NCI-H1105 treated with DMSO at 0.1 percent for 48 hours (cell line): ENCODE measurements at regions not wholly inside any gene's neighbourhood (a gene's known extent, or its start where the extent isn't known, plus 50 kb on each side); places are given as distances from the start of the nearest gene placed in this dataset.
"Not testable (repeated sequence)": the region's sequence is repeated elsewhere in the genome, so short reads cannot be mapped to it uniquely, and the experiment has no call there.

Experiments
- DNase-seq: peaks from one replicate; lab custom pipeline; 2025; lab: John Stamatoyannopoulos, UW

DNA sequence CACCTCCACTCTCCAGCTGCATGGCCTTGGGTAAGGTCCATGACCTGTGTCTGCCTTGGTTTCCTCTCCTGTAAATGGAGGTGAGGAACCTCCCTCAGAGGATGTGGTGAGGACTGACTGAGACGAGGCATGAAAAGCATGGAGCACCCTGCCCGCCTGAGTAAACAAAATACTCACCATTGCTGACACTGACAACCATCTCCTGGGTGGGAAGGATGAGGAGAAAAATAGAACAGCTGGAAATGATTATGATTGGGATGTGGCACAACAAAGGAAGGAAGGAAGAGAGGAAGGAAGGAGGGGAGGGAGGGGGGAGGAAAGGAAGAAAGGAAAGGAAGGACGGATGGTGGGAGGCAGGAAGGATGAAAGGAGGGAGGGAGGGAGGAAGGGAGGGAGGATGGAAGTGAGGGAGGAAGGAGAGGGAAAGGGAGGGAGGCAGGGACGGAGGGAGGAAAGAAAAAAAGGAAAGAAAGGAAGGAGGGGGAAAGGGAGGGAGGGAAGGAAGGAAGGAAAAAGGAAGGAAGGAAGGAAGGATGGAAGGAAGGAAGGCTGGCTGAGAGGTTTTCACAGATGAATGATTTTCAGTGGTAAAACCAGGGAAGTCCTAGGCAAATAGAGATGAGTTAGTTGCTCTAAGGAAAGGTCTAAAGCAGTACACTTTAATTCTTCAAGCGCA is 276.5 kb upstream of the XYLT1 start:
- DNase-seq = no peak

DNA sequence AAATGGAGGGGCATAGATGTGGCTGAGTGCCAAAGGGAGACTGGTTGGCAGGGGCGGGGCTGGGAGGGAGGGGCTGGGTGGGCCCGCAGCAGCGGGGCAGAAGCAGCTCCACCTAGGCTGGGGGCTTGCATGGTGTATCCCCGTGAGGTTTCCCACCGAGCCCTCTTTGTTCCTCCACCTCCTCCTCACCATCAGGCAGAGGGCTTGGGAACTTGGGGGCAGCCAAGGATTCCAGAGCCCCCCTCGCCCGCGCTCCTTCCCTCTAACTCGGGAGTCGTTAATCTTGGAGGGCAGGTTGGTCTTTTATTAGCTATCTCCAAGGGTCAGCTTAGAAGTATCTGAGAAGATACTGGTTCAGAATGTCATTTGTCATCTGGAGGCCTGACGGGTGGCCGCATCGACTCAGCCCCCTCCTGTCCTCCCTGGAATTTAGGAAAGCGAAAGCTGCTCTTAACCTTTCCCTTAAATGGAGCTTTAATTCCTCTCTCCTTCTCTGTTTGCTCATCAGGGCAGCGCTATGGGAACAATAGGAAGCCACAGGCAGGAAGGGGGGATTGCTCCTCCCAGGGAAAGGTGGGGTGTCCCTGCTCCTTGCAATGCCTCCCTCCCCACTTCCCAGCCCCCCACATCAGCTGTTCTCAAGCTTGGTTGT is 274.3 kb upstream of the XYLT1 start:
- DNase-seq = no peak

DNA sequence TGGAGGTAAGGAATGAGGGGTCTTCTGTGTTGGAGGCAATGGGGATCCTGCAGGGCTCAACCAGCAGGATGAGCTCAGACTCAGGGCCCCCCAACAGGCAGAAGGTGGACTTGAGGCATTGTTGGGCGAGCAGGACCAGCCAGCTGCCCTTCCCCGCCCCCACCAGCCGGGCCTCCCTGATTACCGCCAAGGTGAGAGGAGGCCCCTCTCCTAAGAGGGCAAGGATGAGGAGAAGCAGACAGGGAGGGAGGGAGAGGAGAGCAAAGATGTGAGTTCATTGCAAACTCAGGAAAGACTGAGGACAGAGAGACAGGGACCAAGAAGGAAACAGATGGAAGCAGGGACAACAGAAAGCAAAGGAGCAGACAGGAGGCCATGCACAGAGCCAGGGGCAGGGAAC is 272.8 kb upstream of the XYLT1 start:
- no peak for DNase-seq

DNA sequence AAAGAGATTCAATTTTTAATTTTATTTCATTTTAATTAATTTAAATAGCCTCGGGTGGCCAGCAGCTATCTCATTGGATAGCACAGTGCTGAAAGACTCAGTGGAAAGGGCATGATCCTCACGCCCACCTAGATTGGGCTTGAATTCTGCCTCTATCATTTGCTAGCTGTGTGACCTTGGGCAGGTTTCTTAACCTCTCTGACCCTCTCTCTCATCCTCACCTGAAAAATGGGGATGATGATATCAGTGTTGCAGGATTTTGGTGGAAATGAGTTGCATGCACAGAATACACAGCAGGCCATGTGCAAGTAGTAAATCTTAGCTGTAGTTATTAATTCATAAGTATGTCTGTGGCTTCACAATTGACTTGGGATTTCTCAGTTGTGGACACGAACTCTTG is 272.4 kb upstream of the XYLT1 start:
- DNase-seq = no peak

DNA sequence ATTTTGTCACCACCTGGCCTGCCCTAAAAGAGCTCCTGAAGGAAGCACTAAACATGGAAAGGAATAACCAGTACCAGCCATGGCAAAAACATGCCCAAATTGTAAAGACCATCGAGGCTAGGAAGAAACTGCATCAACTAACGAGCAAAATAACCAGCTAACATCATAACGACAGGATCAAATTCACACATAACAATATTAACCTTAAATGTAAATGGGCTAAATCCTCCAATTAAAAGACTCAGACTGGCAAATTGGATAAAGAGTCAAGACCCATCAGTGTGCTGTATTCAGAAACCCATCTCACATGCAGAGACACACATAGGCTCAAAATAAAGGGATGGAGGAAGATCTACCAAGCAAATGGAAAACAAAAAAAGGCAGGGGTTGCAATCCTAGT is 264.3 kb upstream of the XYLT1 start:
- DNase-seq = not testable (repeated sequence)

DNA sequence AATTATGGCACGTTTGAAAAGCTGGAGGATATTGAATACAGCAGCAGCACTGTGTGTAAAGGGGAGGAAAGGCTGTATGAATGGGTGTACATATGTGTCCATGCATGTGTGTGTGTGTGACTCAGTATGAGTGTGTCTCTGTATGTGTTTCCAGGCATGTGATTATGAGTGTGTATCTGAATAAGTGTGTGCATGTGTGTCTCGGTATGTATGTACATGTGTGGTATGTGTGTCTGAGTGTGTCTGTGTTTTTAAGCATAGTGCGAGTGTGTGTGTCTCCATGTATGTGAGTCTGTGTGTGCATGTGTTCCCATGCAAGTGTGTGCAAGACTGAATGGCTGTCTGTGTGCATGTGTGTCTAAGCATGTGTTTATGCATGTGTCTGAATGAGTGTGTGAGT is 259.1 kb upstream of the XYLT1 start:
- DNase-seq = no peak

DNA sequence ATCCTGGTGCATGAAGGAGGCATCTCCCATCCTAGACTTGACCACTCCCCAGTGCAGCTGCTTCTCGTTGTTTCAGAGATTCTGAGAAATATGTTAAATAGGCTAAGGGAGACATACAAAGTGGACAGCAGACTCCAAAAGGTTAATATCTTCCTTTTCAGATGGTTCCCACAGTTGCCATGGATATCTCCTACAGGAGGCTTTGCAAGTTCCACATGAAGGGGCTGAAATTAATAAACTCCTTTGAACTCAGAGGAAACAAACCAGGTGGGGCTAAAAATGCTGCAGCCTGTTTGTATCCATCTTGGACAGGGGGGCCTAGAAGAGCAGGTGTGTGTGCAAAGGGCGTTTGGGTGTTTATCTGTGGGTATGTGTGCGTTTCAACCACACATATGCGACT is 257.4 kb upstream of the XYLT1 start:
- DNase-seq = no peak

DNA sequence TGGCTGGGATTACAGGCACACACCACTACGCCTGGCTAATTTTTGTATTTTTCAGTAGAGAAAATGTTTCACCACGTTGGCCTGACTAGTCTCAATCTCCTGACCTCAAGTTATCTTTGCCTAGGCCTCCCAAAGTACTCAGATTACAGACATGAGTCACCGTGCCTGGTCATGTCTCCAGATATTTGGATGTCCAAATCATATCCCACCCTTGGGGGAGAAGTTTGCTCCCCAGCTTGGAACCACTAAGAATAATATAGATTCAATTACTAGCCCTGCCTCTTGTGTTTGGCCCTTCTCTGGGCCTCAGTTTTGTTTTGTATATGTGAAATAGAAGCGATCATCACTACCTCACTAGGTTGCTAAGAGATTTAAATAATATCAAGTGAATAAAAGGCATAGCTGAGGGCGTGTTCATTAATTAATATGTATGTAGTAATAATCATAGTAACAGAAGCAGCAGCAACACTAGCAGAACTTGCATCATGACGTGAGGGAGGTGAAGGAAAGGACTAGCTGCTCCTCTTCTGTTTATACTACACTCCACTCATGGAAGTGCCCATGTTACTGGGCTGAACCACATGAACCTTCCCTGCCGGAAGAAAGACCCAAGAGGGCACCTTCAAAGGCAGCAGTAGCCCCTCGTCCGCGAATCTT is 253.6 kb upstream of the XYLT1 start:
- DNase-seq = no peak

DNA sequence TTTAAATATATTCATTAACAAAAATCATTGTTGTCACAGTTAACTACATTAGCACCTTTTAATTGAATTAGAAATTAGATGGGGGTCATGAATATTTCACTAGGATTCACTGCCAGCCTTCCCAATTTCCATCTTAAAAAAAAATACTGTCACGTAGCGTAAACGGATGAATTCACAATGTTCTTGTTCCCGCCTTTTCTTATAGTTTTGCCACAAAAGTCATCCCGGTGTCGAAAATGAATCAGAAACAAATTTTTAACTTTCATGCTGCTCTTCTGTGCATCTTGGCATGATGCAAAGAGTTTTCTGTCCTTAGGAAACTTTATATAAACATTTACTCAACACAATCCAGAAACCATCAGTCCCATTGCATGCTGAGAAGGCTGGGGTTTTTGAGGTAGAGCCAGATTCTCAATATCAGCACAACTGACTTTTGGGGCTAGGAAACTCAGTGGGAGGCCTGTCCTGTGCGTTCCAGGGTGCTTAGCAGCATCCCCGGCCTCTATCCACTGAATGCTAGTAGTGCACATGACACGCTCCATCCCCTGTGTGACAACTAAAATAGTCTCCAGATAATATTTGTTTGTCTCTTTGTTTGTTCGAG is 252.9 kb upstream of the XYLT1 start:
- DNase-seq = no peak

DNA sequence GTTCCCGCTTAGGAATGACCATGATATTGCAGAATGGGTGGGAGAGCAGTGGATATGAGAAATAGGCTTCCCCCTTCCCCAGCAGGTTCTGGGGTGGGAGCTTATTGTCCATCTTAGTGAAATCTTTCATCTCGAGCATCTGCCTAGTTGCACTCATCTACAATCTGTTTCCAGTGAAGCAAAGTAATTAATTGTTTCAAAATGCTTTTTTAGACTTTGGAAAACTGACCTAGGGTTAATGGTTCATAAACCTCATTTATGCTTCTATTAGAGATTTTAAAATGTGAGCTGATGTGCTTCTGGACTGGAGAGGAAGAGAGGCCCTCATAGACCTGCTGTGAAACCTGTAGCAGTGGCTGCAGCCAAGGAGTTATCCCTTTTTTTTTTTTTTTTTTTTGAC is 247.7 kb upstream of the XYLT1 start:
- no peak for DNase-seq

DNA sequence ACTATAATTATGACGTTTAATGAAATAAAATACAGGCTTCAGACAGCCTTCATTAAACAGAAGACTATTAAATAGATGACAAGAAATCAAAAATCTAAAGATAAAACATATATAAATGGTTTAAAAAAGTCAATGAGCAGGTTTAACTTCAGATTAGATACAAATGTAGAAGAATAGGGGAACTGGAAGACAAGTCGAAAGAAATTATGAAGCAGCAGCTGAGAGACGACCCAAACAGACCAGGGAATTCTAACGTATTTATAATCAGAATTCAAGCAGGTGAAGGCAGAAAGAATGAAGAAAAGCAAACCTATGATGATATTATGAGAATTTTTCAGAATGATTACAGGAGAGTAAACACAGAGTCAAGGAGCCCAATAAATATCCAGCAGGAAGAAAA is 235.1 kb upstream of the XYLT1 start:
- no peak for DNase-seq

DNA sequence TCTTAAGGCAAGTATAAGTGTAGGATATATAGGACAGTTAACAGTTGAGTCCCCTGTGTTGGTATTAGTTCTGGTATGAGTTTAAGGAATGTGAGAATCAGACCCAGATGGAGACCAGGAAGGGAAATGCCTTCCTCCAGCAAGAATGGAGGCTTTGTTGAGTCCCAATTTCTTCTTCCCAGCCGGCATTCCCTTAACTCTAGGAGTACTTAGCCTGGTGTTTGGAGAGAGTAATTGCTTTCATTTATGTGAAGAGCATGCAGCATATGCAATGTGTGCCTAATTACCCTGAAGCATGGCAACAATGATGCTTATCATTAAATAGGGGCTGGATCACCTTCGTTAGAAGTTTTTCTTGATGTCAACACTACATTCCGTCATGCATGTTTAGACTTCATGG is 225.9 kb upstream of the XYLT1 start:
- DNase-seq = no peak

DNA sequence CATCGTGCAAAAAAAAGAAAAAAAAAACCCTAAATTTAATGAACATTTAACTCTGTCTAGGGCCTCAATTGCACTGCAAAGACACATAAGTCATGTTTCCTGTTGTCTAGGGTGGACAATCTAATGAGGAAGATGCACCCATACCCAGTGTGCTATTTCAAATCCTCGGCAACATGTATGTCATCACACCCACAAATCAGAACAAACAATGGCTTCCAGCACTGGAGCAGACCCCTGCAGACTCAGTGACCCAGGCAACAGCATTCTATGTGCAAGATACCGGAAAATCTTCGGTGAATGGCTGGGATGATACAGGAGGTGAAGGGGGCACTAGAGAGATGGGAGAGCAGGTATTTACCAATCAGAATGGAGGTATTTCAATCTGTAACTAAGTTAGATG is 221.7 kb upstream of the XYLT1 start:
- no peak for DNase-seq

DNA sequence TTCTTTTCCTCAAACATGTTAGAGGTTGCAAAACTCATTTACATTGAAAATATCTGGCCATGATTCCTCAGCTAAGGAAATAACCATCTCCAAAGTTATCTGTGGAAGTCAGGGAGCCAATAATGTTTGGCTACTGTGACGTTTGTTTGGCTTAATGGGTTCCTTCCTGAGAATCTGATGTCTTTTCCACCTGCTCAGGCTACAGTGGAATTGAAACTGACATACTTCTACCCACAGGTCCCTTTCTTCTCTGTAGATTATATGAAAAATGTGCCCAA is 221.1 kb upstream of the XYLT1 start:
- DNase-seq = no peak

DNA sequence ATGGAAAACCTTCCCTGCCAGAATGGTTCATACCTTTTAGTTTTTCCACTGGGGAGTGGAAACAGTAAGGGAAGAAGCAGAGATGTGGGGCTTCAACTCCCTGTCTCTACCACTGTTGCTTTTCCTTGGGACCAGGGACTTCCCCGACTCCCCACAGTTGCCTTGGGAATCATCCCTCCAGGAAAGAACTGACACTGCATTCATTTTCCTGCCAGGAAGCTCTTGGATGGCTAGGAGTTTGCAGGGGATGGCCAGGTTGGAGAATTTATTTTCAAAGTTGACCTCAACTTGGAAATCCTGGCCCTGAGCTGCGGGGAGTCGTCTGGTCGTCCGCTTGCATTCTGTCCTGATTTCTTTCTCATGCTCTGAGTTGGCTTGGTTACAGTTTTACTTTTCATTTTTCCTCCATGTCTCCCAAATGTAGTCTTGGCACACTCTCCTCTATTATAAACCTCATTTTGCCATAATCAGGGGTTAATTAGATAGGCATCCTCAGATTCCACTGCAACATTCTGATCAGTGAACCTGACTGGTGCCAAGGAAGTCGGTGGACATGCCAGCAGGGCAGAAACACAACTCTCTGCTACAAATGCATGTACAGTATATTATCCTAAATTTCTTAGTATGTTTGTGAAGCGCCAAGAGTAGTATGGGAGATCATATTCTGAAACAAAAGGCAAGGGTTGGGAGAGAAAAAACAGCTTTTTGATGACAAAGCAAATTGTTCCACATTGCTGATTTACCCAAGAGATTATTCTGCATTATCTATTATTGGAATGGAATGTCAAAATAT is 220.5 kb upstream of the XYLT1 start:
- no peak for DNase-seq

DNA sequence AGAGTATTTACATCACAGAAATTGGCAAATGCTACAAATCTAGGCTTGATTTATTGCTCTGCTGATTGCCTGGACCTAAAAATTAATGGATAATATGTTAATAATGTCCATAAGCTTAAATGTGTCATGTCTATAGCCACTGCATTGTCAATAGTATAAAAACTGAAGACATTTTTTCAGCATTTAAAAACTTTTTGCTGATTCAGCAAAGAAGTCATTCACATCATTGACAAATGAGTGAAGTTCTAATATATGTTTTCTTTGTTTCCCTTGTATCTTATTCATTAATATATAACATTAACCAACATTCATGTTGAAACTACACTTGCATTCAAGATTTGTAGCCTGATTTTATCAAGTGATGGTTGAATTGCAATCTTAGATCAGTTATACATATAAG is 214.7 kb upstream of the XYLT1 start:
- no peak for DNase-seq

DNA sequence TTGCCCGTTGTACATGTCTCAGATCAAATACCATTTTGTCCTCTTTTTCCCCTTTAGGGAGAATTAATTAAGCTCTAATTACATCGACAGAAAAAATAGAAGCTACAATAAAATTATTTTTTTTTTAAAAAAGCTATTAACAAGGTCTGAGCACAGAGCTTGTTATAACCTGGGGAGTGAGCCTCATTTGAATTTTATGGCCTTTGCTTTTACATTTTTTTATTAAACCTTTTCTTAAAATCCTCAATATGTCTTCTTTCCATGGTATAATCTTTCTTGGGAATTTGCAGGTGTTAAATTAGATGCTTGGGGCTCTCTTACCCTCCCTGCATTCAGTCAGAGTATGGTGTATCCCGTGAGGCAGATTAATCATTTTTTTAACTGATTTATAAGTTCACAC is 212.5 kb upstream of the XYLT1 start:
- no peak for DNase-seq

DNA sequence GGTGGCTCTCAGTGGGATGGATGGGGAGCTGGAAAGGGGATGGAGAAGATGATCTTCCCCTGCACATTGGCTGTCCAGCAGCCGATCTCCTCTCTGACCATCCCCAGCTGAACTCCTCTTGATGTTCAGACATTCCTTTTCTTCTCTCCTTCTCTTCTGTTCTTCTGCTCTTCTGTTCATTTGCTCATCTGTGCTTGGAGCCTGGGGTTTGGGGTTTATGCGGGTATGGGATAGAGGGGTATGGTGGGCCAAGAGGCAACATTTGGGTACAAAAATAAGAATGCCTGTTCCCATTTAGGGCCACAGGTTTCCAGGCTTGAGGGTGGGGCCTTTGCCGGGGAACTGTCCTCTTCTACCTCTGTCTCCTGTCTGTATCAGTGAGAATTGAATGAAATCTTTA is 205.4 kb upstream of the XYLT1 start:
- DNase-seq = no peak

DNA sequence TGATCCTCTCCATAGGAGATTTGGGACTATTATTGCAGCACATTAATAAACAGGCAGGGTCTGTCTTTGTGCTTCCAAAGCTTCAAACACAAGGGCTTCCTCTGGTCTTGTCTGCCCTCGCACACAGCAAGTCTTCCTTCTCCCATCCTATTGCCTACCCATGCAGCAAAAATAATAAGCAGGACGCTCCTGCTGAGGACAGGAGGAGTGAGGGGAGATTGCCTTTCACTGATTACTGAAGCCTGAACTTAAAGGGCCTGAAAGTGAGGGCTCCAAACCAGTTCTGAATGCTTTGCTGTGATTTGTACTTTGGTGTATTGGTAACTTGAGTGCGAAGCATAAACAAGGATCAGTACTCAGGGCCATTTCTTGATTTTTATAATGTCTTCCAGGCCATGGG is 197.6 kb upstream of the XYLT1 start:
- no peak for DNase-seq

DNA sequence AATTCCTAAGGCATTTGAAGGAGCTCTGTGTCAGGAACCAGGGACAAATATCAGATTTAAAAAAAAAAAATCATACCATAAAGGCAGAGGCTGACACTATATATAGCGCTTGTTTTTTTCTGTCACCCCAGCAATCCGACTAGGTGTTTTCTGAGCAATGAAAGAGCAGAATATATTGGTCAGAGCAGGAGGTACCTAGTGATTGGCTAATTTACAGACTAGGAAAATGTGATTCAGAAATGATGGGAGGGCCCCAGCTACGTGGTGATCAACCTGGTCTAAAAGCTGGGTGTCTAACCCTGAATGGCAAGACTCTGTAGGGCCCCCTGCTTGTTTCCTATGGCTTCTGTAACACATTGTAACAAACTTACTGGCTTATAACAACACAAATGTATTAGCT is 195.5 kb upstream of the XYLT1 start:
- DNase-seq = no peak

DNA sequence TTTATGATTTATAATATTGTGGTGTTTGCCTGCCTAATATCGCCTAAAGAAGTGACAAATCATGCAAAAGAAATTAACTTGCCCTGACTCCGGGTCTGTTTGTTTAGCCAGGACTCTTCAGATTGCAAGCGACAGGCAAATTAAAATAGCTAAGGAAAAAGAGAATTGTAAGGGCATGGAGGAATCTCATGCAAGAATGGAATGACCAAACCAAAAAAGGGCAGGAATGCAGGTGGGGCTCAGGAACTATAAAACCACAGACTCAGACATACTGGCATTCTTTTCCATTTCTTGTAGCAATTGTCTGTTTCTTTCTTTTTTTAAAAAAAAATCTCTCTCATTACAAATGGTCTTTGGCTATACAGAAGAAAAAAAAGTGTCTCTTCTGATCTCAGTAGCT is 188.1 kb upstream of the XYLT1 start:
- no peak for DNase-seq

DNA sequence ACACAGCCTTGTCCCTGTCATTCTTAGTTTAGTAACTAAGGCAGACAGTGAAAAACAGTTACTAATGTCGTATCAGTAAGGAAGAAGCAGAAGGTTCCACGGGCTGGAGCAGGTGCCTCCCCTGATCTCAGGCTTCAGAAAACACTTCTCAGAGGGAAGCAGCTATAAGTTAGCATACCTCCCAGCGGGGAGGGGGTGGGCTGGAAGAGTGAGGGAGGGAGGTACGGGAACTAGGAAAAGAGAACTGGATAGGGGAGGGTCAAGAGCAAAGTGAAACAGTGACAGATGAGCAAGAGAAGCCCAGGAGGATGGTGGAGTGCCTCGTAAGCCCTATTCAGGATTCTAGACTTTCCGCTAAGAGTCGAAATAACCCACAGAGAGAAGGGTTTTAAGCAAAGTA is 186.3 kb upstream of the XYLT1 start:
- no peak for DNase-seq

DNA sequence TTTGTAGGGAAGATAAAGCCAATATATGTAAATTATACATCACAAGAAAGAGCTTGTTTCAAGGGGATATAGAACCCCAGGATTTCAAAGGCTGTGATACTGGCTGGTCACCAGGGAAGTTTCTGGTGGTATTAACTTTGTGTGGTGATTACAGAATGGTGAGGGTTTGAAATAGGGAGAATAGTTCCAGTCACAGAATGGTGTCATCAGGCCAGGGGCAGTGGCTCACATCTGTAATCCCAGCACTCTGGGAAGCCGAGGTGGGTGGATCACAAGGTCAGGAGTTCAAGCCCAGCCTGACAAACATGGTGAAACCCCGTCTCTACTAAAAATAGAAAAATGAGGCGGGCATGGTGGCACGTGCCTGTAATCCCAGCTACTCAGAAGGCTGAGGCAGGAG is 183.8 kb upstream of the XYLT1 start:
- DNase-seq = no peak
